ENCODE measurements at regions not wholly inside any gene's neighbourhood (a gene's known extent, or its start where the extent isn't known, plus 50 kb on each side); places are given as distances from the start of the nearest gene placed in this dataset.

GRCh38 chr4:36870121-36870520 is 374.4 kb upstream of the NWD2 start:
- no TSS peak for BruUV-seq (replicated peaks)
- no peak for TF ChIP-seq ARNT (IDR thresholded peaks at IDR 0.05)
- no peak for TF ChIP-seq ZNF431 (CRISPR knock-in tag; IDR thresholded peaks at IDR 0.05)
- no peak for TF ChIP-seq SP2 (IDR thresholded peaks at IDR 0.05; ENCODE audit: extremely low read depth, low read depth, low read length, poor library complexity, severe bottlenecking)
- no peak for TF ChIP-seq REST (IDR thresholded peaks at IDR 0.05; ENCODE audit: borderline replicate concordance)
- no peak for TF ChIP-seq REST (CRISPR knock-in tag; IDR thresholded peaks at IDR 0.05; ENCODE audit: low read depth)
- TF ChIP-seq ARID4B (CRISPR knock-in tag; IDR thresholded peaks at IDR 0.05): no peak
- TF ChIP-seq ZC3H11A (IDR thresholded peaks at IDR 0.05; ENCODE audit: low read depth, low read length): no peak
- no peak for TF ChIP-seq ZNF408 (CRISPR knock-in tag; IDR thresholded peaks at IDR 0.05; ENCODE audit: low read depth)
- no peak for TF ChIP-seq FOXP4 (CRISPR knock-in tag; IDR thresholded peaks at IDR 0.05; ENCODE audit: borderline replicate concordance)

More at GRCh38 chr4:36870121-36870520, 374.4 kb upstream of the NWD2 start:
- Histone ChIP-seq H3K9me1 (ENCODE audit: control insufficient read depth, insufficient read depth, low read length) (no peaks in the 10 kb centered on the region), H2AFZ (ENCODE audit: low read depth, low read length) (no peak overlapping the region), H3K9ac (ENCODE audit: insufficient read depth in 1 of 2, low read depth in 2 of 2, low read length in 2 of 2) (no peak overlapping the region), H3K9me3 (replicated peaks; ENCODE audit: control insufficient read depth, insufficient read depth, low read depth, low read length) (no peaks in the 10 kb centered on the region), H3K79me2 (ENCODE audit: control insufficient read depth, insufficient read depth, low read length) (no peaks in the 10 kb centered on the region), H3K4me1 (replicated peaks in 1 of 2; ENCODE audit: control insufficient read depth in 2 of 2, insufficient read depth in 2 of 2, low read length in 2 of 2) (no peaks in the 10 kb centered on the region), H4K20me1 (replicated peaks; ENCODE audit: control insufficient read depth, insufficient read depth, low read length) (no peaks in the 10 kb centered on the region), H3K27me3 (ENCODE audit: control insufficient read depth in 2 of 2, insufficient read depth in 2 of 2, low read length in 2 of 2) (no peaks in the 10 kb centered on the region), H3K27ac (ENCODE audit: extremely low read depth, low read depth, low read length) (no peak overlapping the region), H3K4me2 (ENCODE audit: insufficient read depth, low read length) (no peak overlapping the region), H3K36me3 (ENCODE audit: control insufficient read depth, insufficient read depth, low read length) (no peaks in the 10 kb centered on the region), H3K4me3 (no peak overlapping the region)
- POLR2A ChIA-PET: no interaction called here
- ATAC-seq (no peak), FAIRE-seq (no peak), DNase-seq (ENCODE audit: extremely low read depth in 1 of 4, low spot score in 3 of 4) (no peak)
- in situ Hi-C loops (cut with MboI): no loop called here
- CTCF ChIA-PET (ENCODE audit: low intra/inter-chr PET ratio): no interaction called here
- intact Hi-C loops (cut with micrococcal nuclease): no loop called here
